GM20000 (cell line): ENCODE measurements at regions not wholly inside any gene's neighbourhood (a gene's known extent, or its start where the extent isn't known, plus 50 kb on each side); places are given as distances from the start of the nearest gene placed in this dataset.

ENCODE experiments used
- DNase-seq: peaks from one replicate; pipeline ENCODE4 v3.0.0; 2012; ENCODE audit warnings: low spot score
- TF ChIP-seq, protein P1 (sequence below): IDR thresholded peaks from 2 replicates; pipeline ENCODE4 v1.5.1; 2012; ENCODE audit warnings: mild to moderate bottlenecking, control low read depth; ENCODE audit errors: extremely low read depth, missing control alignments

DNA sequence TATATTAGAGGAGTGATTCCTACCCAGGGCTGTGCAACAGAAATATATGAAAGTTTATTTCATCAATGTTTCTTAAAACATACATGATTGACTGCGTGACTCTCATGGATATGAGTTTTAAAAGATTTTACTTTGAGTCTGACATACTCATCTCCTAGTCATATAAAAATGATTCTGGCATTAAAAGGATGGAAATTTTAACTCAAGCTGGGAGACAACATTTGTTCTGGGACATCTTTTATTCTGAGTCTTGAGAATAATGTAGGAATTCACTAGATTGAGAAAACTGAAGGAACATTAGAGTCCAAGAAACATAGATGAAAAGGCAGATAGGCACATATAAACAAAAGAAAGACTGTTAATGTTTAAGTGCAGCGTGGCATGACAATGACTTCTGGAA, 649.6 kb downstream of the SPRY1 start:
- TF ChIP-seq, protein P1, sequence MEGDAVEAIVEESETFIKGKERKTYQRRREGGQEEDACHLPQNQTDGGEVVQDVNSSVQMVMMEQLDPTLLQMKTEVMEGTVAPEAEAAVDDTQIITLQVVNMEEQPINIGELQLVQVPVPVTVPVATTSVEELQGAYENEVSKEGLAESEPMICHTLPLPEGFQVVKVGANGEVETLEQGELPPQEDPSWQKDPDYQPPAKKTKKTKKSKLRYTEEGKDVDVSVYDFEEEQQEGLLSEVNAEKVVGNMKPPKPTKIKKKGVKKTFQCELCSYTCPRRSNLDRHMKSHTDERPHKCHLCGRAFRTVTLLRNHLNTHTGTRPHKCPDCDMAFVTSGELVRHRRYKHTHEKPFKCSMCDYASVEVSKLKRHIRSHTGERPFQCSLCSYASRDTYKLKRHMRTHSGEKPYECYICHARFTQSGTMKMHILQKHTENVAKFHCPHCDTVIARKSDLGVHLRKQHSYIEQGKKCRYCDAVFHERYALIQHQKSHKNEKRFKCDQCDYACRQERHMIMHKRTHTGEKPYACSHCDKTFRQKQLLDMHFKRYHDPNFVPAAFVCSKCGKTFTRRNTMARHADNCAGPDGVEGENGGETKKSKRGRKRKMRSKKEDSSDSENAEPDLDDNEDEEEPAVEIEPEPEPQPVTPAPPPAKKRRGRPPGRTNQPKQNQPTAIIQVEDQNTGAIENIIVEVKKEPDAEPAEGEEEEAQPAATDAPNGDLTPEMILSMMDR: no peak
- no peak for DNase-seq

DNA sequence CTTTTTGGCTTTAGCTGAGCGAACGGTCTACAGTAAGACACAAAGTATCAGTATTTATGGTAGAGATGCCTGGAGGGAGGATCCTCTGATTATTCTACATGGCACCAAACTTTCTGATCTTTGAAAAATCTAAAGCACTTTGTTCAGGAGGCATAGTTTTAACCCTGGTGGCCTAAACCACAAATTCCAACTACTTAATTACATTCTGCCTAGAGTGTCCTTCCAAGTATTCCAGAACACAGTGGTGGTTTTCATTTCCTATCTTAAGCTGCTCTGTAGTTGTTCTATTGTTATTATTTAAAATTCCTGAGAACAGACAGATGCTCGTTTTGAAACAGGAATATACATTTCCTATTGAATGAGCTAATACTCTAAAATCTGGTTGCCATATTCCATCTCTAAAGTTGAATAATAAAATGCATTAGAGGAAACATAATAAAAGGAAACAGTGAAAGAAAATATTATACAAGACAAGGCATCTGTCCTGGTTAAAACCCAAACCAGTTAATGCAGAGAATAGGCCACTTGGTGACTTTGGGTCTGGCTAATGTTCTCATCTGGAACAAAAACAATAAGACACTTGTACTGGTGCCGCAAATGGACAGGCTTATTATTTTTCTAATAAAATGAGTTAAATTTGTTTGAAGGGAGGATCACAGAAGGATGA, 657.4 kb downstream of the SPRY1 start:
- TF ChIP-seq, protein P1: no peak

DNA sequence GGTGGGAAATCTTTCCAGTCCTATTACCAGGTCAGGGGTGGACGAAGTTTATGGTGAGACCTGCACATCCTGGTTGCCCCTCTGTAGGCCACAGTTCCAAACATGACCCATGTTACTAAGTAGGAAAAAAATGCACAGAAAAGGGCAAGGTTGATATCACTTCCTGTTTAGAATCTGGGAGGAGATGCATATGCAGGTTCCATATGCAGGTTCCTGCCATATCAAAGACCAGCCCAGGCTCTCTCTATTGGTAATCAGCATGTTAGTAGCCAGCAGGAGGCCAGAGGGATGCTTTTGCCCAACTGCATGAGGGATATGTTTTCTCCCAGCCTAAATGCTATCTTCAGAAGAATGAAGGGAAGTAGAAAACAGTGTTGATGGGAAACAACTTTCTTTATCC, 657.2 kb downstream of the ANKRD50 start:
- no peak for DNase-seq
- TF ChIP-seq, protein P1: no peak

More for the DNA sequence above, 657.4 kb downstream of the SPRY1 start:
- DNase-seq: no peak

DNA sequence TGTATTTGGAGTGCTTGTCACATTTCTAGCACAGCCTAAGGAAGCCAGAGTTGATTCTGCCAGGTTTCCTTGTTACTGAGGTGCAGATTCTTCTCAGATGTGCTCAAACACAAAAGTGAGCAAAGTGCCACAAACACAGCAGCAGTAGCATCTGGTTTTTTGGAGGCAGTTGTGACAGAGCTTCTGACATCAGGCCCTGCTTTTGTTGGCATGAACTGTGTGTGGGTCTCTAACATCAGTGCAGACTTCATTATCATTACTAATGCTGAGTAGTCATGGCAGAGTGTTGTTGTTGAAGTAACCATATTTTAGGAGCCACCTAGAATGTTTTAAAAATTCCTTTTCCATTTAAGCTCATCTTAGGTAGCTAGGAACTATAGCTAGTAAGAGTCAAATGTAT, 656.6 kb downstream of the ANKRD50 start:
- TF ChIP-seq, protein P1: no peak

DNA sequence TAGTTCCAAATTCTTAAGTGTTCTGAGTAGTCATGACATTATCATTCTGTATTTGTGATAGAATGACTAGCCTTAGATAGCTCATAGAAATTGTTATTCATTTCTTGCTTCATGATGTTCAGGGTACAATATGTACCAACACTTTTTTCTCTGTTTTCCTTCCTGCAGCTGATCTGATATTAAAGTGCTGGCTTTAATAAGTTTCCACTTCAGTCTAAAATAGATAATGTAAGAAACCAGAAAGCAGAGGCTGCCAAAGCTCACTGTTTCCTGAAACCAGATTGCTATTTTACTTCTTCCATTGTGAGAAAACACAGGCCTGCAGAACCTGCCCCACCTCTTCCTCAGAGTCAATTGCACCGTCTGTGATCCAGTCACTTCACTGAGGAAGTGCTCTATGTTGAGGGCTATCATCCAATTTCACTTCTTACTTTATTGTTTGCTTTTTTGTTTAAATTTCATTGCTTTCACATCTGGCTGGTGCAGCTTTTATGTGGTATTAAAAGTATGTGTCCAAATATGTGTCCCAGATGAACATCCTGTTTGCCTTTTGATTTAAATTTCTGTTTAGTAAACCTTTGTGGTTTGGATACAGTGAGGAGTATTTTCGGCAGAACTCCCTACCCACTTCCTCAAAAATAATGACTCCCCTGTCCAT, 652.1 kb downstream of the ANKRD50 start:
- TF ChIP-seq, protein P1: no peak
- no peak for DNase-seq

More for the DNA sequence above, 656.6 kb downstream of the ANKRD50 start:
- DNase-seq: no peak

DNA sequence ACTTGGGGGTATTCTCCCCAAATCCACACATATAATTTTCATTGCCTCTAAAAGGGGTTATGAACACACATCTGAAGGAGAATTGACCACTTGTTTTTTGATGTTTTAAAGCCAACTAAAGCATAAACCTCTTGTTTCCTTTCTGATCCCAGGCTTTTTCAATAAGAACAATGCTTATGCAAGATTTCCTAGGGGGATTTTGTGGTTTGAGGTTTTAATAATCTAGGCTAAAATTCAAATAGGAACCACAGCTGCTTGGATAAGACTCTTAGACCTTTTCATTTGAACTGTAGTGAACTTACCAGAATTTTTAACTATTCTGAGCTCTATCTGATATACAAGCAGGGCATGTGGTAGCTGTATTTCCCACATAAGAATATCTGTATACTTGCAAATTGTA, 651.1 kb downstream of the ANKRD50 start:
- no peak for DNase-seq
- TF ChIP-seq, protein P1: no peak

DNA sequence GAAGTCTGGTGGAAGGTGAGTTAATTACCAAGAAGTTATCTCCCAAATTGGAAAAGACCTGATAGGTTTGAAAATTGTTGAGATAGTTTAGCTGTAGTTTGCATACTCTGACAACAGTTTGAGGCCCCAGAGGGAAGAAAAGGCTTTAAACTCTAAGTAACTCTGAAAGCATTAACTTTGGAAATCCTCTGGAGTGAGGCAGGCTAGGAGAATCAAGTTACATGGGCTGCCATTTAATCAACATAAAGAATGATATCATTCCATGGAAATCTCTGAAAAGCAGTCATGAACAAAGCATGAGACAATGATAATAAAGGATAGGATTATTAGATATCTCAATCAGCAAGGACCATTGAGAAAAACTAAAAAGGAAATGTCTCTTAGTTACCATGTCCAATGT, 647.1 kb downstream of the ANKRD50 start:
- TF ChIP-seq, protein P1: no peak
- no peak for DNase-seq
